PC-3 (cell line): ENCODE measurements at regions not wholly inside any gene's neighbourhood (a gene's known extent, or its start where the extent isn't known, plus 50 kb on each side); places are given as distances from the start of the nearest gene placed in this dataset.

Experiments used
- ATAC-seq: fragments of 200-7000 bp; cut with Tn5 transposase; 2 replicates; pipeline ENCODE4 v1.9.1; 2020; ENCODE audit warnings: mild to moderate bottlenecking, moderate library complexity
- BruUV-seq: library from RNA; stranded (reverse); fragments of 400-500 nt; replicated peaks from 2 replicates; lab custom pipeline; 2021; lab: Mats Ljungman, UMichigan
- CTCF ChIA-PET: fragments of 300-600 bp; sonication (Branson Sonifier 250); formaldehyde crosslinking; loops from one replicate; lab custom pipeline; 2022; ENCODE audit warnings: antibody characterized with exemption; lab: Charles Lee
- POLR2A ChIA-PET: fragments of 300-600 bp; sonication (Branson Sonifier 250); formaldehyde crosslinking; loops from one replicate; lab custom pipeline; 2022; ENCODE audit warnings: antibody characterized with exemption; ENCODE audit not compliant: unreplicated experiment; lab: Charles Lee
- DNase-seq: peaks from one replicate; pipeline ENCODE4 v3.0.0-alpha.2; 2015
- H2AFZ ChIP-seq: fragments of 300-600 bp; sonication (generic); 2 replicates; pipeline ENCODE4 v1.6.0; 2016; ENCODE audit warnings: antibody characterized with exemption, low read length
- H3F3A ChIP-seq: fragments of 300-600 bp; sonication (generic); one replicate; pipeline ENCODE4 v1.6.0; 2017; ENCODE audit warnings: antibody characterized with exemption, low read length, control low read depth, mild to moderate bottlenecking; ENCODE audit not compliant: unreplicated experiment
- H3K27ac ChIP-seq: fragments of 300-600 bp; sonication (generic); 2 replicates; pipeline ENCODE4 v1.5.1; 2016; ENCODE audit warnings: mild to moderate bottlenecking, low read length
- H3K27me3 ChIP-seq: fragments of 300-600 bp; sonication (generic); 2 replicates; pipeline ENCODE4 v1.6.1; 2016; ENCODE audit warnings: low read length, mixed read lengths
- H3K36me3 ChIP-seq: fragments of 300-600 bp; sonication (generic); 2 replicates; pipeline ENCODE4 v1.6.1; 2016; ENCODE audit warnings: low read depth, mixed run types, low read length, mixed read lengths
- H3K4me1 ChIP-seq: fragments of 300-600 bp; sonication (generic); 2 replicates; pipeline ENCODE4 v1.5.1; 2016; ENCODE audit warnings: low read length; ENCODE audit not compliant: insufficient read depth
- H3K4me2 ChIP-seq: fragments of 300-600 bp; sonication (generic); 2 replicates; pipeline ENCODE4 v1.6.0; 2016; ENCODE audit warnings: low read length
- H3K4me3 ChIP-seq: fragments of 300-600 bp; sonication (generic); 2 replicates; pipeline ENCODE4 v1.5.1; 2016; ENCODE audit warnings: mild to moderate bottlenecking, low read length, mixed read lengths
- H3K79me2 ChIP-seq: fragments of 300-600 bp; sonication (generic); 2 replicates; pipeline ENCODE4 v1.6.1; 2017; ENCODE audit warnings: low read length, mixed read lengths
- H3K9ac ChIP-seq: fragments of 300-600 bp; sonication (generic); 2 replicates; pipeline ENCODE4 v1.6.0; 2016; ENCODE audit warnings: mild to moderate bottlenecking, low read length
- H3K9me2 ChIP-seq: fragments of 300-600 bp; sonication (generic); replicated peaks from 2 replicates; pipeline ENCODE4 v1.6.1; 2016; ENCODE audit warnings: mixed run types, low read length, mixed read lengths
- H3K9me3 ChIP-seq: fragments of 300-600 bp; sonication (generic); 2 replicates; pipeline ENCODE4 v1.6.1; 2016; ENCODE audit warnings: low read length, mixed read lengths
- H4K20me1 ChIP-seq: fragments of 300-600 bp; sonication (generic); 2 replicates; pipeline ENCODE4 v1.6.1; 2016; ENCODE audit warnings: low read length, mixed read lengths
- EZH2 ChIP-seq: fragments of 300-600 bp; sonication (generic); IDR thresholded peaks from one replicate; pipeline ENCODE4 v1.6.1; 2017; ENCODE audit warnings: antibody characterized with exemption, mild to moderate bottlenecking, low read length; ENCODE audit not compliant: unreplicated experiment
- EZH2phosphoT487 ChIP-seq: fragments of 300-600 bp; sonication (generic); IDR thresholded peaks from 2 replicates; pipeline ENCODE4 v1.6.1; 2018; ENCODE audit warnings: mild to moderate bottlenecking, antibody characterized with exemption, low read length, borderline replicate concordance
- intact Hi-C: fragments of 100-400 bp; cut with micrococcal nuclease; formaldehyde crosslinking; loops from 2 replicates; pipeline ENCODE4 v1.9.0; 2023
- TF ChIP-seq, protein P1 (sequence below): fragments of 300-600 bp; sonication (generic); conservative IDR thresholded peaks from 2 replicates; pipeline ENCODE4 v1.5.1; 2017; ENCODE audit warnings: antibody characterized with exemption, low read depth, mild to moderate bottlenecking, low read length

DNA sequence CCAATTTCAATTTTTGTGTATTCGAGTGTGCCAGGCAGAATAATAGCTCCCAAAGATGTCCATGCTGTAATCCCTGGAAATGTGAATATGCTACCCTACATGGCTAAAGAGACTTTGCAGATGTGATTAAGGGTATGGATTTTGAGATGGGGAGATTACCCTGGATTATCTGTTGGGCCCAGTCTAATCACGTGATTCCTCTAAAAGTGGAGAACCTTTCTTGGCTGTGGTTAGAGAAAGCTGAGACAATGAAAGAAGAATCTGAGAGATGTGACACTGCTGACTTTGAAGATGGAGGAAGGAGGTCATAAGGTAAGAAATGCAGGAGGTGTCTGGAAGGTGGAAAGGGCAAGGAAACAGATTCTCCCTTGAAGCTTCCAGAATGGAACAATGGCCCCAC is 503.5 kb upstream of the PITX2 start:
- H2AFZ ChIP-seq = no peak overlapping the region
- H3K9me2 ChIP-seq = no peaks in the 10 kb centered on the region
- no peaks in the 10 kb centered on the region for H4K20me1 ChIP-seq
- H3K79me2 ChIP-seq = no peaks in the 10 kb centered on the region
- ChIA-PET CTCF (no interaction called here), POLR2A (no interaction called here)
- intact Hi-C loops = no loop called here
- H3K36me3 ChIP-seq = no peaks in the 10 kb centered on the region
- H3K9ac ChIP-seq = no peak overlapping the region
- no TSS peak for BruUV-seq
- H3F3A ChIP-seq = no peaks in the 10 kb centered on the region
- H3K27ac ChIP-seq = no peak overlapping the region
- ATAC-seq = no peak
- no peak overlapping the region for H3K4me3 ChIP-seq
- no peak overlapping the region for H3K4me2 ChIP-seq
- H3K9me3 ChIP-seq = no peaks in the 10 kb centered on the region
- DNase-seq = no peak
- no peaks in the 10 kb centered on the region for H3K4me1 ChIP-seq
- no peak for TF ChIP-seq EZH2phosphoT487
- TF ChIP-seq, protein P1, sequence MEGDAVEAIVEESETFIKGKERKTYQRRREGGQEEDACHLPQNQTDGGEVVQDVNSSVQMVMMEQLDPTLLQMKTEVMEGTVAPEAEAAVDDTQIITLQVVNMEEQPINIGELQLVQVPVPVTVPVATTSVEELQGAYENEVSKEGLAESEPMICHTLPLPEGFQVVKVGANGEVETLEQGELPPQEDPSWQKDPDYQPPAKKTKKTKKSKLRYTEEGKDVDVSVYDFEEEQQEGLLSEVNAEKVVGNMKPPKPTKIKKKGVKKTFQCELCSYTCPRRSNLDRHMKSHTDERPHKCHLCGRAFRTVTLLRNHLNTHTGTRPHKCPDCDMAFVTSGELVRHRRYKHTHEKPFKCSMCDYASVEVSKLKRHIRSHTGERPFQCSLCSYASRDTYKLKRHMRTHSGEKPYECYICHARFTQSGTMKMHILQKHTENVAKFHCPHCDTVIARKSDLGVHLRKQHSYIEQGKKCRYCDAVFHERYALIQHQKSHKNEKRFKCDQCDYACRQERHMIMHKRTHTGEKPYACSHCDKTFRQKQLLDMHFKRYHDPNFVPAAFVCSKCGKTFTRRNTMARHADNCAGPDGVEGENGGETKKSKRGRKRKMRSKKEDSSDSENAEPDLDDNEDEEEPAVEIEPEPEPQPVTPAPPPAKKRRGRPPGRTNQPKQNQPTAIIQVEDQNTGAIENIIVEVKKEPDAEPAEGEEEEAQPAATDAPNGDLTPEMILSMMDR = no peak
- no peak for TF ChIP-seq EZH2
- no peaks in the 10 kb centered on the region for H3K27me3 ChIP-seq

DNA sequence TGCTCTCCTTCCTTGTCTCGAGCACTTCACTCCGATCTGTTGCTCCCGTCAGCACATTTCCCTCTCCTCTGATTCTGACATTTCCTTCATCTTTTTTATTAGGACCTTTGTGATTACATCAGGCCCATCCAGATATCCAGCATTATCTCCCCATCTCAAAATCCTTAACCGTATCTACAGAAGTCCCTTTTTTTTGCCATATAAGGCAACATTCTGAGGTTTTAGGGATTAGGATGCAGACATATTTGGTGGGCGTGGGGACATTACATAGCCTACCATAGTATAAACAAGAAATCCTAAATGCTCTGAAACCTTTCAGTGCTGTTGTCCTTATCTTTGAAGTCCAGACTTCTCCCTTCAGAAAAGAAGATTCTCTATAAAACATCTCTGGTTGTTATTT is 505.0 kb upstream of the PITX2 start:
- H3K36me3 ChIP-seq = no peaks in the 10 kb centered on the region
- ATAC-seq (no peak), DNase-seq (no peak)
- CTCF ChIA-PET = no interaction called here
- H3K9ac ChIP-seq = no peak overlapping the region
- H3K4me3 ChIP-seq = no peak overlapping the region
- intact Hi-C loops = no loop called here
- no peaks in the 10 kb centered on the region for H4K20me1 ChIP-seq
- H3K9me2 ChIP-seq = no peaks in the 10 kb centered on the region
- POLR2A ChIA-PET = no interaction called here
- no peaks in the 10 kb centered on the region for H3K9me3 ChIP-seq
- H3K27ac ChIP-seq = no peak overlapping the region
- TF ChIP-seq EZH2phosphoT487 (no peak), EZH2 (no peak)
- TF ChIP-seq, protein P1 = no peak
- H2AFZ ChIP-seq = no peak overlapping the region
- H3F3A ChIP-seq = no peaks in the 10 kb centered on the region
- H3K79me2 ChIP-seq = no peaks in the 10 kb centered on the region
- no peaks in the 10 kb centered on the region for H3K4me1 ChIP-seq
- BruUV-seq = no TSS peak
- H3K4me2 ChIP-seq = no peak overlapping the region
- H3K27me3 ChIP-seq = no peaks in the 10 kb centered on the region

DNA sequence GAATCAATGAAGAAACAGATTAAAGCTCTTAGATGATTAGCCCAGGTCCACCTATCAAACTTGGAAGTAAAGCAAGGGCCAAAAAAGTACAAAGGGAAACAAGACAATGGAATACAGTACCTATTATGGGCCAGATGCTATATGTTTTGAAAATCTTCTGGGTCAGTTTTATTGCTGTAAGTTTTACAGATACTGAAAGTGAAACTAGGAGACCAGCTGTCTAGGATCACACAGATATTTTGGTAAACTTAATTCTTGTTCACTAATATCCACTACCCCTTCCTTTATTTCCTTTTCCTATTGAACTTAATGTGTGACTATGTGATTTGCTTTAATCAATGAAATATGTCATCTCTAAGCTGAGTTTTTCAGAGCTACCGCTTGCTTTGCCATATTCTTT is 505.4 kb upstream of the PITX2 start:
- H3K27ac ChIP-seq = no peak overlapping the region
- CTCF ChIA-PET = no interaction called here
- BruUV-seq = no TSS peak
- no peaks in the 10 kb centered on the region for H3K36me3 ChIP-seq
- intact Hi-C loops = no loop called here
- POLR2A ChIA-PET = no interaction called here
- H3K9me3 ChIP-seq = no peaks in the 10 kb centered on the region
- H3K9me2 ChIP-seq = no peaks in the 10 kb centered on the region
- TF ChIP-seq EZH2 (no peak), EZH2phosphoT487 (no peak)
- TF ChIP-seq, protein P1 = no peak
- H3K9ac ChIP-seq = no peak overlapping the region
- DNase-seq (no peak), ATAC-seq (no peak)
- H4K20me1 ChIP-seq = no peaks in the 10 kb centered on the region
- H3K27me3 ChIP-seq = no peaks in the 10 kb centered on the region
- no peaks in the 10 kb centered on the region for H3K79me2 ChIP-seq
- no peaks in the 10 kb centered on the region for H3F3A ChIP-seq
- H3K4me2 ChIP-seq = no peak overlapping the region
- H3K4me1 ChIP-seq = no peaks in the 10 kb centered on the region
- no peak overlapping the region for H2AFZ ChIP-seq
- H3K4me3 ChIP-seq = no peak overlapping the region
